IMR-90 (cell line): ENCODE measurements at regions not wholly inside any gene's neighbourhood (a gene's known extent, or its start where the extent isn't known, plus 50 kb on each side); places are given as distances from the start of the nearest gene placed in this dataset.

ENCODE experiments used
- BHLHE40 ChIP-seq: fragments of 150-350 bp; IDR thresholded peaks from 2 replicates; pipeline ENCODE4 v1.6.1; 2016; ENCODE audit warnings: mild to moderate bottlenecking, low read depth, low read length
- CTCF ChIP-seq: conservative IDR thresholded peaks from 2 replicates; pipeline ENCODE4 v1.5.1; 2012; ENCODE audit warnings: mild to moderate bottlenecking, low read depth, low read length, improper control_type of control experiment
- FOS ChIP-seq: fragments of 150-350 bp; IDR thresholded peaks from 2 replicates; pipeline ENCODE4 v1.6.1; 2016; ENCODE audit warnings: low read depth, low read length
- MAFK ChIP-seq: IDR thresholded peaks from 2 replicates; pipeline ENCODE4 v1.6.1; 2012; ENCODE audit warnings: low read depth, low read length, improper control_type of control experiment
- MAZ ChIP-seq: IDR thresholded peaks from 2 replicates; pipeline ENCODE4 v1.6.1; 2012; ENCODE audit warnings: low read depth, mild to moderate bottlenecking, low read length, improper control_type of control experiment, moderate library complexity, borderline replicate concordance
- POLR2A ChIP-seq: IDR thresholded peaks from 2 replicates; pipeline ENCODE4 v1.6.1; 2012; ENCODE audit warnings: mild to moderate bottlenecking, low read depth, low read length
- RCOR1 ChIP-seq: IDR thresholded peaks from 2 replicates; pipeline ENCODE4 v1.6.1; 2012; ENCODE audit warnings: mild to moderate bottlenecking, low read length, improper control_type of control experiment; ENCODE audit not compliant: insufficient replicate concordance
- SMC3 ChIP-seq: fragments of 150-350 bp; IDR thresholded peaks from 2 replicates; pipeline ENCODE4 v1.6.1; 2016; ENCODE audit warnings: low read depth, mild to moderate bottlenecking, antibody characterized with exemption, low read length, moderate library complexity
- USF2 ChIP-seq: fragments of 150-350 bp; IDR thresholded peaks from 2 replicates; pipeline ENCODE4 v1.6.1; 2017; ENCODE audit warnings: mild to moderate bottlenecking, antibody characterized with exemption, low read length, low read depth

GRCh38 chr15:60116456-60117089, 112.5 kb downstream of the FOXB1 start:
- TF ChIP-seq CTCF (no peak), MAZ (no peak), POLR2A (no peak), USF2 (no peak), BHLHE40 (no peak), FOS (no peak), MAFK (no peak), RCOR1 (no peak), SMC3 (no peak)
